ENCODE measurements at regions not wholly inside any gene's neighbourhood (a gene's known extent, or its start where the extent isn't known, plus 50 kb on each side); places are given as distances from the start of the nearest gene placed in this dataset.

DNA sequence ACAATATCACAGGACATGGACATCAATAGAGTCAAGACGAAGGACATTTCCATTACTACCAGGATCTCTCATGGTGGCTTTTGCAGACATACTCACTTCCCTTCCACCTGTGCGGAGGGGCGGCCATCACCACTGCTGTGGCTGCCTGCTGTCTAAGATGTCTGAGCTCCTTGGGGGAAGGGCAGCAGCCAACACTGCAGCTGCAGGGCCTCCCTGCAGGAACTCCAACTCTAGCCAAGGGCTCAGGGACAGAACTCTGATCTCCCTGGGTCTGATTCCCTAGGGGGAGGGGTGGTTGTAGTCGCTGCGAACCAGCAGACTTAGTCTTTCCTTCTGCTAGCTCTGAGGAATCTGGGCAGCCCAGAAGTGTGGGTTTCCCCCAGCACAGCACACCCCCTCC lies 78.9 kb upstream of the ANKRD10 start:
- no peak for TF ChIP-seq L3MBTL2 (conservative IDR thresholded peaks at IDR 0.05)
- TF ChIP-seq SUZ12 (IDR thresholded peaks at IDR 0.05): no peak
- no peak for TF ChIP-seq TARDBP (IDR thresholded peaks at IDR 0.05)
- no peak for TF ChIP-seq SP1 (IDR thresholded peaks at IDR 0.05)
- no peak for TF ChIP-seq ARNT (IDR thresholded peaks at IDR 0.05)
- TF ChIP-seq HDGF (IDR thresholded peaks at IDR 0.05; ENCODE audit: borderline replicate concordance): no peak
- no peak for TF ChIP-seq ELF4 (IDR thresholded peaks at IDR 0.05)
- no peak for TF ChIP-seq BHLHE40 (IDR thresholded peaks at IDR 0.05; ENCODE audit: borderline replicate concordance)
- TF ChIP-seq FOXM1 (IDR thresholded peaks at IDR 0.05; ENCODE audit: borderline replicate concordance): no peak

Data from HEK293T (cell line).